ENCODE measurements at regions not wholly inside any gene's neighbourhood (a gene's known extent, or its start where the extent isn't known, plus 50 kb on each side); places are given as distances from the start of the nearest gene placed in this dataset.

GRCh38 chr15:98358971-98359370 lies 289.4 kb upstream of the IGF1R start:
- Histone ChIP-seq H3K27ac (no peak overlapping the region), H3K9me3 (no peaks in the 10 kb centered on the region), H3K27me3 (no peaks in the 10 kb centered on the region), H3K4me3 (no peak overlapping the region), H3K36me3 (no peaks in the 10 kb centered on the region), H3K4me1 (no peaks in the 10 kb centered on the region)
- TF ChIP-seq CTCF (IDR thresholded peaks at IDR 0.05), result no peak
- no peak for ATAC-seq
- DNase-seq, result no peak
- intact Hi-C loops (cut with DNase I), result no loop called here

GRCh38 chr15:98363416-98363815 lies 284.9 kb upstream of the IGF1R start:
- no peak for DNase-seq
- Histone ChIP-seq H3K36me3 (no peaks in the 10 kb centered on the region), H3K4me3 (no peak overlapping the region), H3K27me3 (no peaks in the 10 kb centered on the region), H3K27ac (no peak overlapping the region), H3K4me1 (no peaks in the 10 kb centered on the region), H3K9me3 (no peaks in the 10 kb centered on the region)
- ATAC-seq, result peak; percentile 29
- no peak for TF ChIP-seq CTCF (IDR thresholded peaks at IDR 0.05)
- intact Hi-C loops (cut with DNase I), result no loop called here

GRCh38 chr15:98363955-98364354 lies 284.4 kb upstream of the IGF1R start:
- no peaks in the 10 kb centered on the region for H3K36me3 ChIP-seq
- no peak overlapping the region for H3K27ac ChIP-seq
- no peak for DNase-seq
- TF ChIP-seq CTCF (IDR thresholded peaks at IDR 0.05), result no peak
- intact Hi-C loops (cut with DNase I), result no loop called here
- H3K4me3 ChIP-seq, result no peak overlapping the region
- H3K27me3 ChIP-seq, result no peaks in the 10 kb centered on the region
- ATAC-seq, result no peak
- no peaks in the 10 kb centered on the region for H3K4me1 ChIP-seq
- no peaks in the 10 kb centered on the region for H3K9me3 ChIP-seq

GRCh38 chr15:98369081-98369716 lies 279.1 kb upstream of the IGF1R start:
- ATAC-seq (no peak), DNase-seq (no peak)
- Histone ChIP-seq H3K27ac (no peak overlapping the region), H3K4me1 (no peaks in the 10 kb centered on the region), H3K9me3 (no peaks in the 10 kb centered on the region), H3K36me3 (no peaks in the 10 kb centered on the region), H3K27me3 (no peaks in the 10 kb centered on the region), H3K4me3 (no peak overlapping the region)
- intact Hi-C loops (cut with DNase I), result no loop called here
- TF ChIP-seq CTCF (IDR thresholded peaks at IDR 0.05), result no peak

GRCh38 chr15:98375513-98376340 lies 272.6 kb upstream of the IGF1R start:
- Histone ChIP-seq H3K4me1 (no peaks in the 10 kb centered on the region), H3K9me3 (peaks cover 5% of the 10 kb centered on the region), H3K27ac (no peak overlapping the region), H3K36me3 (no peaks in the 10 kb centered on the region), H3K27me3 (no peaks in the 10 kb centered on the region), H3K4me3 (no peak overlapping the region)
- intact Hi-C loops (cut with DNase I), result no loop called here
- no peak for TF ChIP-seq CTCF (IDR thresholded peaks at IDR 0.05)
- ATAC-seq (no peak), DNase-seq (no peak)
